ENCODE measurements at regions not wholly inside any gene's neighbourhood (a gene's known extent, or its start where the extent isn't known, plus 50 kb on each side); places are given as distances from the start of the nearest gene placed in this dataset.
A peak's percentile ranks its signal among the peaks of the same experiment; 100 is the strongest.

DNA sequence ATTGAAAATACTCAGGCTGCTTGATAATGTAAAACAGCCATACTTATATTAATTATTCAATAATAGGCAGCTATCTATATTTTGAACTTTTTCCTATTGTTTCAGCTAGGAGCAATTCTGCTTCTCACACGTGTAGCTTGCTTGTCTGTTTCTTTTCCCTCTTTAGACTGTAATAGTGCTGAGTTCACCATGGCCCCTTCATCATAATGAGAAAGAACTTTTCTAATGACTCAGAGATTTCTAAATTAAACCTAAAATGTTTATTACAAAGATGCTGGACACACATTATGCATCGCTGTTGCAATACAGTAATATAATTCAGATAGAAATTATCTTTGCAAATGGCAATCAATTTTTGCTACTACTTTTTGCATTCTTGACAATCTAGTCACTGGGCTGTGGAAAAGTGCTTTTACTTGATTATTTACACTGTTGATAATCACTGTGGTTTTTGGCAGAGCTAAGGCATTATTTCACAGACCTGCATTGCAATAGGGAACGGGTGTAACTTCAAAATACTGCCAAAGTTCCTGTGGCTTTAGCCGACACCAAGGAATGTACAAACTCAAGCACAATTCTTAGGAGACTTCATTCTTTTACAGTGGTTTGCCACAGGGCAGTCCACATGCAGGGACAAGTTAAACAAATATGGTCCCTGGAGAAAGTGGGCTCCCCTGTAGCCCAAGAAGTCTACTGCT, 281.0 kb upstream of the TBL1XR1 start:
- Histone ChIP-seq H4K5ac (ENCODE audit: low read length) (no peak overlapping the region), H4K8ac (ENCODE audit: low read depth, low read length) (no peak overlapping the region), H3K4me2 (ENCODE audit: low read length) (no peak overlapping the region), H2BK120ac (ENCODE audit: low read depth, low read length) (no peak overlapping the region), H3K79me1 (ENCODE audit: low read length) (no peaks in the 10 kb centered on the region), H2AK5ac (ENCODE audit: low read length) (no peak overlapping the region), H3K9ac (ENCODE audit: low read length) (no peak overlapping the region), H3K27ac (ENCODE audit: low read depth, low read length) (no peak overlapping the region), H3K23ac (ENCODE audit: low read length) (no peak overlapping the region), H3K18ac (ENCODE audit: low read length) (no peak overlapping the region), H2BK5ac (ENCODE audit: low read length) (no peak overlapping the region), H3K4me3 (ENCODE audit: low read length) (no peak overlapping the region), H2BK15ac (replicated peaks; ENCODE audit: low read depth) (no peak overlapping the region), H3K56ac (ENCODE audit: low read length) (no peak overlapping the region), H3K4me1 (ENCODE audit: control insufficient read depth, low read depth, low read length) (no peaks in the 10 kb centered on the region), H3K79me2 (ENCODE audit: control insufficient read depth, insufficient read depth, low read length) (no peaks in the 10 kb centered on the region), H3K4ac (ENCODE audit: low read depth, low read length) (no peak overlapping the region), H3K36me3 (ENCODE audit: control insufficient read depth, insufficient read depth, low read length) (no peaks in the 10 kb centered on the region), H3K27me3 (ENCODE audit: insufficient read depth, low read length, poor library complexity) (no peaks in the 10 kb centered on the region)
- DNase-seq = no peak
- no CpG with 5 or more reads among the region's 4 CpGs for WGBS (ENCODE audit: extremely low coverage, insufficient coverage, low lambda C conversion rate)

DNA sequence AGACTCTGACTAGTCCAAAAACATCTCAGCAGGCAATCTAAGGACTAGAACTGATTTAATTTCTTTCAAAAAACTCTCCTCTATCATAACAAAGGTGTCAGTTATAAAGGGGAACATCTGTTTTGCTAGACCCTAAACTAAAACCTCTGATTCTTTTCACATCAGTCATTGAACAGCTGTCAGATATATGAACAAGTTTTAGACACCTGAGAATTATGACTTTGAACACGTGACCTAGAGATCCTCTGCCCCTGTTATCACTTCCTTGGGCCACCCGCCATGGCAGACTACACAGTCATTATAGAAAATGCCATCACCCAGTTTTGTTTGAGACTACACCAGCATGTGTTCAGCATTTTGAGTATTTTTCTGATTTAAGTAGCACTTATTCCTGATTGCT, 282.3 kb upstream of the TBL1XR1 start:
- H2BK5ac ChIP-seq (ENCODE audit: low read length) = no peak overlapping the region
- H3K18ac ChIP-seq (ENCODE audit: low read length) = no peak overlapping the region
- no peak for DNase-seq
- H3K79me1 ChIP-seq (ENCODE audit: low read length) = no peaks in the 10 kb centered on the region
- H3K4me2 ChIP-seq (ENCODE audit: low read length) = no peak overlapping the region
- H3K56ac ChIP-seq (ENCODE audit: low read length) = no peak overlapping the region
- no peaks in the 10 kb centered on the region for H3K79me2 ChIP-seq (ENCODE audit: control insufficient read depth, insufficient read depth, low read length)
- no peak overlapping the region for H2BK15ac ChIP-seq (replicated peaks; ENCODE audit: low read depth)
- H3K23ac ChIP-seq (ENCODE audit: low read length) = no peak overlapping the region
- no peak overlapping the region for H3K4me3 ChIP-seq (ENCODE audit: low read length)
- H2BK120ac ChIP-seq (ENCODE audit: low read depth, low read length) = no peak overlapping the region
- H3K27me3 ChIP-seq (ENCODE audit: insufficient read depth, low read length, poor library complexity) = no peaks in the 10 kb centered on the region
- no peak overlapping the region for H2AK5ac ChIP-seq (ENCODE audit: low read length)
- WGBS (ENCODE audit: extremely low coverage, insufficient coverage, low lambda C conversion rate) = no CpG with 5 or more reads among the region's 2 CpGs
- no peaks in the 10 kb centered on the region for H3K36me3 ChIP-seq (ENCODE audit: control insufficient read depth, insufficient read depth, low read length)
- no peak overlapping the region for H4K5ac ChIP-seq (ENCODE audit: low read length)
- no peak overlapping the region for H3K27ac ChIP-seq (ENCODE audit: low read depth, low read length)
- H4K8ac ChIP-seq (ENCODE audit: low read depth, low read length) = no peak overlapping the region
- H3K4ac ChIP-seq (ENCODE audit: low read depth, low read length) = no peak overlapping the region
- H3K9ac ChIP-seq (ENCODE audit: low read length) = no peak overlapping the region
- H3K4me1 ChIP-seq (ENCODE audit: control insufficient read depth, low read depth, low read length) = no peaks in the 10 kb centered on the region

DNA sequence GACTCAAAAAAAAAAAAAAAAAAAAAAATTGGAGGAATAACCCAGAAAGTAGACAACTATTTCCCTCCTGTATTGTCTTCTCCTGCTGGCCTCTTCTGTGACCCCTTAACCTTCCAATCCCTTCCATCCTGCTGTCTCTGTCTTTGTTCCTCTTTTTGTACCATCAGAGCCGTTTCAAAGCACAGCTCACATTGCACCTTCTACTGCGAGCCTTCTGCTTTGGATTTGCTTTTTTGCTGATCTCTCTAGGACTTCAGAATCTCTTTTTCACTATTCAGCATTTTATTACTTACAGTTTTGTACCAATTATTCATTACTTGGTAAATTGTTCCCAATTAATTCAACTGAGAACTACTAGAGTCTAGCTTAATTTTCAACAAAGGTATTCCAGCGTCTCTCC, 284.0 kb upstream of the TBL1XR1 start:
- Histone ChIP-seq H4K5ac (ENCODE audit: low read length) (no peak overlapping the region), H3K18ac (ENCODE audit: low read length) (no peak overlapping the region), H3K79me1 (ENCODE audit: low read length) (no peaks in the 10 kb centered on the region), H3K36me3 (ENCODE audit: control insufficient read depth, insufficient read depth, low read length) (no peaks in the 10 kb centered on the region), H2BK5ac (ENCODE audit: low read length) (no peak overlapping the region), H3K9ac (ENCODE audit: low read length) (no peak overlapping the region), H3K4me2 (ENCODE audit: low read length) (no peak overlapping the region), H3K79me2 (ENCODE audit: control insufficient read depth, insufficient read depth, low read length) (no peaks in the 10 kb centered on the region), H3K27ac (ENCODE audit: low read depth, low read length) (no peak overlapping the region), H3K4me1 (ENCODE audit: control insufficient read depth, low read depth, low read length) (no peaks in the 10 kb centered on the region), H3K23ac (ENCODE audit: low read length) (no peak overlapping the region), H3K27me3 (ENCODE audit: insufficient read depth, low read length, poor library complexity) (no peaks in the 10 kb centered on the region), H2AK5ac (ENCODE audit: low read length) (no peak overlapping the region), H3K4ac (ENCODE audit: low read depth, low read length) (no peak overlapping the region), H3K56ac (ENCODE audit: low read length) (no peak overlapping the region), H2BK120ac (ENCODE audit: low read depth, low read length) (no peak overlapping the region), H2BK15ac (replicated peaks; ENCODE audit: low read depth) (no peak overlapping the region), H3K4me3 (ENCODE audit: low read length) (no peak overlapping the region), H4K8ac (ENCODE audit: low read depth, low read length) (no peak overlapping the region)
- no peak for DNase-seq
- no CpG with 5 or more reads among the region's 3 CpGs for WGBS (ENCODE audit: extremely low coverage, insufficient coverage, low lambda C conversion rate)

DNA sequence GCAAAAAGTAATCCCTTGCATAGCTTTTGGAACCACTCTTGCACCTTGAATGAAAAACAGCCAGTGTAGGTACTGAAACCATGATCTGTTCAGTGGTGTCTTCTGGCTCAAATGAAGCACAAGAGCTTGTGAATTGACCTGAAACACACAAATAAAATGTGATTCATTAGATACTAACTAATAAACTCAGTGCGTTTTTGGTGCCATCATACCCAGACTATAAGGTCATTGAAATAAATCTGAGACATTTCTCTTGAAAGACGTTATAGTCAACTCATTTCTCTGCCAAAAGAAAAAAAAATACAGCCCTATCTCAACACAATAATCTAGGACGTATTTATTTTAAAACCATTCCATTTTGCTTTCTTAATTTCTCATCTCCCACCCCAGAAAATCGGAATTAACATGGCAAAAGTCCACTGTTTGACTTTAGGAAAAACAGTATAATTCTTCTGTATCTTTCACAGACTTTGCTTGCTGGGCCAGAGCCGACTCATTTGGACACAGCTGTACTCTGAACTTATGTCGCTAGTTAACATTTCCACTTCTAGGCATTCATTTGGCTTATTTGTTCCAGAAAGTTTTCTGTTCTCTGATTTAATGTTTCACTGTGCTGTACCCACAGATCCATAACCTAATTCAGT, 284.9 kb upstream of the TBL1XR1 start:
- Histone ChIP-seq H3K79me2 (ENCODE audit: control insufficient read depth, insufficient read depth, low read length) (no peaks in the 10 kb centered on the region), H3K18ac (ENCODE audit: low read length) (no peak overlapping the region), H3K27ac (ENCODE audit: low read depth, low read length) (no peak overlapping the region), H3K79me1 (ENCODE audit: low read length) (no peaks in the 10 kb centered on the region), H4K5ac (ENCODE audit: low read length) (no peak overlapping the region), H3K27me3 (ENCODE audit: insufficient read depth, low read length, poor library complexity) (no peaks in the 10 kb centered on the region), H2BK5ac (ENCODE audit: low read length) (no peak overlapping the region), H3K36me3 (ENCODE audit: control insufficient read depth, insufficient read depth, low read length) (no peaks in the 10 kb centered on the region), H3K9ac (ENCODE audit: low read length) (no peak overlapping the region), H2AK5ac (ENCODE audit: low read length) (no peak overlapping the region), H3K4me2 (ENCODE audit: low read length) (no peak overlapping the region), H4K8ac (ENCODE audit: low read depth, low read length) (no peak overlapping the region), H2BK120ac (ENCODE audit: low read depth, low read length) (no peak overlapping the region), H3K4me1 (ENCODE audit: control insufficient read depth, low read depth, low read length) (no peaks in the 10 kb centered on the region), H3K23ac (ENCODE audit: low read length) (no peak overlapping the region), H3K56ac (ENCODE audit: low read length) (no peak overlapping the region), H2BK15ac (replicated peaks; ENCODE audit: low read depth) (no peak overlapping the region), H3K4ac (ENCODE audit: low read depth, low read length) (no peak overlapping the region), H3K4me3 (ENCODE audit: low read length) (no peak overlapping the region)
- no CpG with 5 or more reads among the region's 6 CpGs for WGBS (ENCODE audit: extremely low coverage, insufficient coverage, low lambda C conversion rate)
- DNase-seq = no peak

DNA sequence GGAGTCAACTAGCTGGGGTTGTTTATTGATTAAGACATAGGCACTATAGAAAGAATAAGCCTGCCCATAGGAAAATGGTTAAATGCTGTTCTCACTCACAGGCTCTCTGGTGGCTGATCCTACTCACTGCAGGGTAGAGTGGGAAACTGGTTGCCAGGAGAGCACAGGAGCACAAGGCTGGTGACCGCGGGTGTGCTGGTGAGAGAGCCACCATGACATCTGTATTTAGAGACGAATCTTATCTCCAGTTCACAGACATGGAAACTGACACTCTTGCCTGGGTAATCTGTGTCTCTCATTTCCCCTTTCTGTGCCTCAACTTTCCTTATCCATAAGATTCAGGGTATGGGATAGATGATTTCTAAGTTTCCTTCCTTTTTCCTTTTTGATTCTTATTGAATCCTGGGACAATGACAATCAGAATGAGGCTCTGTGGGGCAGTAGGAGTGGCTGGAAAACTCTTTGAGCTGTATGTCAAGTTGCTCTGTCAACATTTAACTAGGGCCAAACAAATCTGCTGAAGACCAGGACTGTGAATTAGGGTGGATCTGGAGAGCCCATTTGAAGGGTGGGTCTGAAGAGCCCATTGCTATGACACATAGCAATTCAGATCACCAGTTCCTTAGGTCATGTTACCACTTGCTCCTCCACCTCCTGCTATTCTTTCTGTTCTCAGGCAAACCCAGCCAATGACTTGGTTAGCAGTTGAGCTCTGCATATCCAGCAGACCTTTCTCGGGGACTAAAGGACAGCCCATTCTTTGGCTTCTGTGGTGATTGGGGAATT, 286.1 kb upstream of the TBL1XR1 start:
- H4K5ac ChIP-seq (ENCODE audit: low read length) = no peak overlapping the region
- H4K8ac ChIP-seq (ENCODE audit: low read depth, low read length) = no peak overlapping the region
- H3K18ac ChIP-seq (ENCODE audit: low read length) = no peak overlapping the region
- no peaks in the 10 kb centered on the region for H3K79me2 ChIP-seq (ENCODE audit: control insufficient read depth, insufficient read depth, low read length)
- no peaks in the 10 kb centered on the region for H3K27me3 ChIP-seq (ENCODE audit: insufficient read depth, low read length, poor library complexity)
- no peak overlapping the region for H3K27ac ChIP-seq (ENCODE audit: low read depth, low read length)
- WGBS (ENCODE audit: extremely low coverage, insufficient coverage, low lambda C conversion rate) = no CpG with 5 or more reads among the region's 4 CpGs
- no peak overlapping the region for H3K23ac ChIP-seq (ENCODE audit: low read length)
- peak; percentile 88 for DNase-seq
- H3K36me3 ChIP-seq (ENCODE audit: control insufficient read depth, insufficient read depth, low read length) = no peaks in the 10 kb centered on the region
- no peak overlapping the region for H3K56ac ChIP-seq (ENCODE audit: low read length)
- no peak overlapping the region for H2BK5ac ChIP-seq (ENCODE audit: low read length)
- H3K4me3 ChIP-seq (ENCODE audit: low read length) = no peak overlapping the region
- no peak overlapping the region for H3K4me2 ChIP-seq (ENCODE audit: low read length)
- no peak overlapping the region for H3K4ac ChIP-seq (ENCODE audit: low read depth, low read length)
- H3K9ac ChIP-seq (ENCODE audit: low read length) = no peak overlapping the region
- H3K79me1 ChIP-seq (ENCODE audit: low read length) = no peaks in the 10 kb centered on the region
- H2BK120ac ChIP-seq (ENCODE audit: low read depth, low read length) = no peak overlapping the region
- no peak overlapping the region for H2AK5ac ChIP-seq (ENCODE audit: low read length)
- no peak overlapping the region for H2BK15ac ChIP-seq (replicated peaks; ENCODE audit: low read depth)
- H3K4me1 ChIP-seq (ENCODE audit: control insufficient read depth, low read depth, low read length) = peaks cover 3% of the 10 kb centered on the region

Data from mesendoderm (in vitro differentiated cells).